HCT116 (cell line): ENCODE measurements at regions not wholly inside any gene's neighbourhood (a gene's known extent, or its start where the extent isn't known, plus 50 kb on each side); places are given as distances from the start of the nearest gene placed in this dataset.

Experiments
- ATAC-seq: fragments of 200-7000 bp; cut with Tn5 transposase; 2 replicates; pipeline ENCODE4 v1.9.1; 2020; ENCODE audit warnings: mild to moderate bottlenecking, moderate library complexity
- BruUV-seq: library from RNA; stranded (reverse); fragments of 400-500 nt; replicated peaks from 2 replicates; lab custom pipeline; 2021; lab: Mats Ljungman, UMichigan
- CTCF ChIA-PET: fragments of 300-600 bp; sonication (Branson Sonifier 250); formaldehyde crosslinking; loops from one replicate; lab custom pipeline; 2021; ENCODE audit warnings: antibody characterized with exemption; lab: Charles Lee
- POLR2A ChIA-PET: fragments of 300-600, 350-600 bp; sonication (Branson Sonifier 250); formaldehyde crosslinking; loops from one replicate; lab custom pipeline; 2021; ENCODE audit warnings: antibody characterized with exemption; lab: Charles Lee
- RAD21 ChIA-PET, 2 experiments: fragments of 300-600 bp; sonication (Branson Sonifier 250); formaldehyde crosslinking; loops; one replicate each; lab custom pipeline; 2023; ENCODE audit warnings: low total read pairs in 2 of 2; ENCODE audit not compliant: uncharacterized antibody in 2 of 2, unreplicated experiment in 2 of 2, low non-redundant PET in 1 of 2; lab: Charles Lee
- DNase-seq: peaks from one replicate; pipeline ENCODE4 v3.0.0-alpha.2; 2010; ENCODE audit warnings: low read depth, low spot score
- H2AFZ ChIP-seq: fragments of 200-600 bp; shearing (Covaris generic), sonication (generic); 2 replicates; pipeline ENCODE4 v1.6.1; 2017; ENCODE audit warnings: low read depth, mixed run types, mixed read lengths, antibody characterized with exemption, low read length; ENCODE audit not compliant: poor library complexity, severe bottlenecking
- H3K27ac ChIP-seq: 2 replicates; pipeline ENCODE4 v1.5.1; 2012; ENCODE audit warnings: low read depth, low read length
- H3K27me3 ChIP-seq: fragments of 200-600 bp; sonication (generic); 2 replicates; pipeline ENCODE4 v1.6.1; 2016; ENCODE audit warnings: mixed run types, low read length, mixed read lengths; ENCODE audit not compliant: insufficient read depth
- H3K36me3 ChIP-seq, 2 experiments: fragments of 200-500 bp in 1 of 2; fragments of 200-600 bp in 1 of 2; sonication (Bioruptor generic) in 1 of 2; sonication (generic) in 1 of 2; 2 replicates each; pipeline versions ENCODE4 v1.5.1 to v1.6.1; 2014 to 2016; ENCODE audit warnings: low read length in 2 of 2, inconsistent platforms in 1 of 2, mixed read lengths in 1 of 2, mixed run types in 1 of 2; ENCODE audit not compliant: insufficient read depth in 2 of 2, control insufficient read depth in 1 of 2
- H3K4me1 ChIP-seq, 2 experiments: fragments of 200-600 bp in 1 of 2; sonication (generic) in 1 of 2; 2 replicates each; pipeline versions ENCODE4 v1.5.1 to v1.6.1; 2012 to 2017; ENCODE audit warnings: low read length in 2 of 2, inconsistent platforms in 1 of 2, mild to moderate bottlenecking in 1 of 2, mixed read lengths in 1 of 2, mixed run types in 1 of 2, moderate library complexity in 1 of 2; ENCODE audit not compliant: insufficient read depth in 2 of 2, control insufficient read depth in 1 of 2
- H3K4me2 ChIP-seq: fragments of 200-600 bp; sonication (generic); 2 replicates; pipeline ENCODE4 v1.6.1; 2017; ENCODE audit warnings: mixed run types, low read length, mixed read lengths
- H3K4me3 ChIP-seq, 2 experiments: fragments of 200-600 bp in 1 of 2; sonication (generic) in 1 of 2; replicated peaks in 1 of 2; 2 replicates each; pipeline ENCODE4 v1.5.1; 2011 to 2016; ENCODE audit warnings: low read length in 2 of 2, control low read depth in 1 of 2, low read depth in 1 of 2, mild to moderate bottlenecking in 1 of 2, mixed read lengths in 1 of 2, mixed run types in 1 of 2
- H3K79me2 ChIP-seq: fragments of 200-600 bp; sonication (generic); 2 replicates; pipeline ENCODE4 v1.6.1; 2017; ENCODE audit warnings: mild to moderate bottlenecking, mixed run types, low read length, moderate library complexity, mixed read lengths; ENCODE audit not compliant: insufficient read depth
- H3K9ac ChIP-seq: fragments of 200-600 bp; sonication (generic); 2 replicates; pipeline ENCODE4 v1.6.1; 2016; ENCODE audit warnings: low read length, mixed read lengths
- H3K9me2 ChIP-seq: fragments of 200-600 bp; sonication (generic), shearing (Covaris generic); 2 replicates; pipeline ENCODE4 v1.6.1; 2017; ENCODE audit warnings: mixed run types, mild to moderate bottlenecking, moderate library complexity; ENCODE audit not compliant: insufficient read depth
- H3K9me3 ChIP-seq, 2 experiments: fragments of 200-500 bp in 1 of 2; fragments of 200-600 bp in 1 of 2; sonication (Bioruptor generic) in 1 of 2; sonication (generic) in 1 of 2; 2 replicates each; pipeline ENCODE4 v1.6.1; 2014 to 2017; ENCODE audit warnings: low read length in 2 of 2, mixed read lengths in 2 of 2, inconsistent platforms in 1 of 2, low read depth in 1 of 2, mild to moderate bottlenecking in 1 of 2, mixed run types in 1 of 2, moderate library complexity in 1 of 2; ENCODE audit not compliant: control insufficient read depth in 1 of 2, insufficient read depth in 1 of 2
- H4K20me1 ChIP-seq: fragments of 200-600 bp; sonication (generic), shearing (Covaris generic); 2 replicates; pipeline ENCODE4 v1.6.1; 2017; ENCODE audit warnings: mixed run types, mild to moderate bottlenecking, moderate library complexity; ENCODE audit not compliant: insufficient read depth
- CBX3 ChIP-seq: IDR thresholded peaks from 2 replicates; pipeline ENCODE4 v1.6.1; 2012; ENCODE audit warnings: low read depth
- CEBPB ChIP-seq: IDR thresholded peaks from 2 replicates; pipeline ENCODE4 v1.6.1; 2012; ENCODE audit warnings: low read depth
- EGR1 ChIP-seq: IDR thresholded peaks from 2 replicates; pipeline ENCODE4 v1.6.1; 2012; ENCODE audit warnings: low read depth
- ELF1 ChIP-seq: IDR thresholded peaks from 2 replicates; pipeline ENCODE4 v1.6.1; 2012; ENCODE audit warnings: low read depth, borderline replicate concordance
- EZH2phosphoT487 ChIP-seq: fragments of 200-600 bp; IDR thresholded peaks from 2 replicates; pipeline ENCODE4 v1.6.1; 2018; ENCODE audit warnings: antibody characterized with exemption, borderline replicate concordance
- FOSL1 ChIP-seq: IDR thresholded peaks from 2 replicates; pipeline ENCODE4 v1.6.1; 2012; ENCODE audit warnings: low read depth
- MAX ChIP-seq: IDR thresholded peaks from 2 replicates; pipeline ENCODE4 v1.6.1; 2012
- POLR2A ChIP-seq: IDR thresholded peaks from 2 replicates; pipeline ENCODE4 v1.7.0; 2011; ENCODE audit warnings: borderline replicate concordance; ENCODE audit not compliant: insufficient read depth, insufficient read length; ENCODE audit errors: extremely low read depth
- POLR2AphosphoS5 ChIP-seq: IDR thresholded peaks from 2 replicates; pipeline ENCODE4 v1.6.1; 2011; ENCODE audit warnings: mild to moderate bottlenecking, low read depth, low read length, moderate library complexity
- RAD21 ChIP-seq: IDR thresholded peaks from 2 replicates; pipeline ENCODE4 v1.6.1; 2012; ENCODE audit warnings: low read depth, mild to moderate bottlenecking
- SP1 ChIP-seq: IDR thresholded peaks from 2 replicates; pipeline ENCODE4 v1.6.1; 2012; ENCODE audit warnings: low read depth
- SRF ChIP-seq: IDR thresholded peaks from 2 replicates; pipeline ENCODE4 v1.6.1; 2012; ENCODE audit warnings: low read depth
- YY1 ChIP-seq: IDR thresholded peaks from 2 replicates; pipeline ENCODE4 v1.6.1; 2011; ENCODE audit warnings: low read length, low read depth, moderate library complexity, mild to moderate bottlenecking; ENCODE audit not compliant: insufficient replicate concordance; ENCODE audit errors: extremely low read depth
- ZBTB33 ChIP-seq: IDR thresholded peaks from 2 replicates; pipeline ENCODE4 v1.6.1; 2011; ENCODE audit warnings: mild to moderate bottlenecking, low read length, moderate library complexity; ENCODE audit not compliant: insufficient replicate concordance; ENCODE audit errors: extremely low read depth
- ZNF274 ChIP-seq: fragments of 200-500 bp; sonication (Bioruptor generic); IDR thresholded peaks from 2 replicates; pipeline ENCODE4 v1.6.1; 2014; ENCODE audit warnings: mild to moderate bottlenecking, low read depth, low read length, inconsistent platforms
- intact Hi-C: fragments of 100-400 bp; cut with micrococcal nuclease; formaldehyde crosslinking; loops from 2 replicates; pipeline ENCODE4 v1.10.0; 2022
- TF ChIP-seq, protein P1 (sequence below): IDR thresholded peaks from 2 replicates; pipeline ENCODE4 v1.6.1; 2012
- TF ChIP-seq, protein P2 (sequence below): IDR thresholded peaks from 2 replicates; pipeline ENCODE4 v1.6.1; 2012; ENCODE audit warnings: low read depth

DNA sequence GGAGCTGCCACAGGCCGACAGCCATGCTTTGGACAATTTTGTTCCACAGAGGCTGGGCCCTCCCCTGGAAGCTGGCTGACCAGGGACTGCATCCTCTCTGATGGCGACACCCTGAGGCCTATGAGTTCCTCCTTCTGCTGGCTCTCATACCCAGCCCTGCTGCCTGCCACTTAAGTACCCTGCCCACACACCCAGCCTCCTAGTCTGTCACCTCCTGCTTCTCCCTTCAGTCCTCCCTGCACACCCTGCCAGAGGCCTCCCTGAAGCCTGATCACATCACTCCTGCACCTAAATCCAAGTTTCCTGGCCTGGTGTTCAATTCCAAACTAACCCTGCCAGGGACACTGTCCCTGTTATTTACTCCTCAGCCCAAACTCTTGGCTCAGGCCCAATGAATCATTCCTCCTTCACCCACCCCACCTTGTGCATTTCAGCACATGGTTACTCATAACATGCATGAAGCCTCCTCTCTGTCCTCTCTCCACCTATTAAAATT lies 136.7 kb upstream of the NECTIN1 start:
- ATAC-seq (no peak), DNase-seq (no peak)
- Histone ChIP-seq H3K36me3 (no peaks in the 10 kb centered on the region), H3K9ac (no peak overlapping the region), H2AFZ (no peak overlapping the region), H3K4me1 (no peaks in the 10 kb centered on the region), H4K20me1 (no peaks in the 10 kb centered on the region), H3K27me3 (peaks cover 35% of the 10 kb centered on the region), H3K4me3 (no peak overlapping the region), H3K9me3 (no peaks in the 10 kb centered on the region), H3K4me2 (no peak overlapping the region), H3K27ac (no peak overlapping the region), H3K79me2 (no peaks in the 10 kb centered on the region), H3K9me2 (no peaks in the 10 kb centered on the region)
- no TSS peak for BruUV-seq
- ChIA-PET CTCF (no interaction called here), POLR2A (no interaction called here), RAD21 (no interaction called here)
- no peak for TF ChIP-seq POLR2AphosphoS5
- no peak for TF ChIP-seq CBX3
- TF ChIP-seq ELF1 = no peak
- intact Hi-C loops = no loop called here

DNA sequence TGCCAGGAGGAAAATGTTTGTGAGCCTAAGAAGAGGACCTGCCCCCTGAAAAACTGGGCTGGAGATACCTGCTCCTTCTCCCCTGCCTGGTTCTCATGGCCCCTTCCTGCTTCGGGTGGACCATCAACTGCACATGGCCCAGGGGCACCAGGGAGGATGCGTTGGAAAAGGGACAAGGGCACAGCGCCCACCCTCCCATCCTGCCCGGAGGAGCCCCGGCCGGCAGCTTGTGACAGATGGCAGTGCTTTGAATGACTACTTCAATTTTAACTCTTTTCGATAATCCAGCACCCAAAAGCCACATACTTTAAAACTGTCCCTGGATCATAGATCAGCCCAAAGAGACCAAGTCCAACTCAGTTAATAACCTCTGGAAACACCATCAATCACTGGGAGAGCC lies 135.8 kb upstream of the NECTIN1 start:
- no peak overlapping the region for H3K9ac ChIP-seq
- TF ChIP-seq EZH2phosphoT487 (no peak), CEBPB (no peak), MAX (no peak), SRF (no peak), SP1 (no peak), RAD21 (no peak), ZNF274 (no peak), POLR2A (no peak), POLR2AphosphoS5 (no peak), EGR1 (no peak), ZBTB33 (no peak), FOSL1 (no peak), YY1 (no peak)
- TF ChIP-seq, protein P1, sequence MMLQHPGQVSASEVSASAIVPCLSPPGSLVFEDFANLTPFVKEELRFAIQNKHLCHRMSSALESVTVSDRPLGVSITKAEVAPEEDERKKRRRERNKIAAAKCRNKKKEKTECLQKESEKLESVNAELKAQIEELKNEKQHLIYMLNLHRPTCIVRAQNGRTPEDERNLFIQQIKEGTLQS = no peak
- TF ChIP-seq, protein P2, sequence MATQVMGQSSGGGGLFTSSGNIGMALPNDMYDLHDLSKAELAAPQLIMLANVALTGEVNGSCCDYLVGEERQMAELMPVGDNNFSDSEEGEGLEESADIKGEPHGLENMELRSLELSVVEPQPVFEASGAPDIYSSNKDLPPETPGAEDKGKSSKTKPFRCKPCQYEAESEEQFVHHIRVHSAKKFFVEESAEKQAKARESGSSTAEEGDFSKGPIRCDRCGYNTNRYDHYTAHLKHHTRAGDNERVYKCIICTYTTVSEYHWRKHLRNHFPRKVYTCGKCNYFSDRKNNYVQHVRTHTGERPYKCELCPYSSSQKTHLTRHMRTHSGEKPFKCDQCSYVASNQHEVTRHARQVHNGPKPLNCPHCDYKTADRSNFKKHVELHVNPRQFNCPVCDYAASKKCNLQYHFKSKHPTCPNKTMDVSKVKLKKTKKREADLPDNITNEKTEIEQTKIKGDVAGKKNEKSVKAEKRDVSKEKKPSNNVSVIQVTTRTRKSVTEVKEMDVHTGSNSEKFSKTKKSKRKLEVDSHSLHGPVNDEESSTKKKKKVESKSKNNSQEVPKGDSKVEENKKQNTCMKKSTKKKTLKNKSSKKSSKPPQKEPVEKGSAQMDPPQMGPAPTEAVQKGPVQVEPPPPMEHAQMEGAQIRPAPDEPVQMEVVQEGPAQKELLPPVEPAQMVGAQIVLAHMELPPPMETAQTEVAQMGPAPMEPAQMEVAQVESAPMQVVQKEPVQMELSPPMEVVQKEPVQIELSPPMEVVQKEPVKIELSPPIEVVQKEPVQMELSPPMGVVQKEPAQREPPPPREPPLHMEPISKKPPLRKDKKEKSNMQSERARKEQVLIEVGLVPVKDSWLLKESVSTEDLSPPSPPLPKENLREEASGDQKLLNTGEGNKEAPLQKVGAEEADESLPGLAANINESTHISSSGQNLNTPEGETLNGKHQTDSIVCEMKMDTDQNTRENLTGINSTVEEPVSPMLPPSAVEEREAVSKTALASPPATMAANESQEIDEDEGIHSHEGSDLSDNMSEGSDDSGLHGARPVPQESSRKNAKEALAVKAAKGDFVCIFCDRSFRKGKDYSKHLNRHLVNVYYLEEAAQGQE = no peak

More for the DNA sequence above, 135.8 kb upstream of the NECTIN1 start:
- DNase-seq (no peak), ATAC-seq (no peak)
- BruUV-seq = no TSS peak
- ChIA-PET CTCF (no interaction called here), POLR2A (no interaction called here), RAD21 (no interaction called here)
- Histone ChIP-seq H2AFZ (no peak overlapping the region), H3K36me3 (no peaks in the 10 kb centered on the region), H3K4me3 (no peak overlapping the region), H3K27me3 (peaks cover 30% of the 10 kb centered on the region; the same call in 1 of the 2 replicates), H4K20me1 (no peaks in the 10 kb centered on the region), H3K4me2 (no peak overlapping the region), H3K4me1 (no peaks in the 10 kb centered on the region), H3K9me2 (no peaks in the 10 kb centered on the region), H3K9me3 (no peaks in the 10 kb centered on the region), H3K79me2 (no peaks in the 10 kb centered on the region), H3K27ac (no peak overlapping the region)
- intact Hi-C loops = no loop called here
